ENCODE measurements at regions not wholly inside any gene's neighbourhood (a gene's known extent, or its start where the extent isn't known, plus 50 kb on each side); places are given as distances from the start of the nearest gene placed in this dataset.

GRCh38 chr5:113678202-113678601 lies 164.7 kb downstream of the YTHDC2 start:
- TF ChIP-seq CTCF (IDR thresholded peaks at IDR 0.05) (no peak), EZH2 (IDR thresholded peaks at IDR 0.05) (no peak), EZH2phosphoT487 (IDR thresholded peaks at IDR 0.05) (no peak)
